Right lobe of liver (tissue), 4 donors: ENCODE measurements at regions not wholly inside any gene's neighbourhood (a gene's known extent, or its start where the extent isn't known, plus 50 kb on each side); places are given as distances from the start of the nearest gene placed in this dataset.

Experiments used
- CTCF ChIP-seq, 4 donors: fragments of 200-600 bp in 3 of 4; fragments of 450-650 bp in 1 of 4; IDR thresholded peaks; one replicate each; pipeline versions ENCODE4 v1.5.1 to v1.8.0; 2016 to 2022; ENCODE audit warnings: antibody characterized with exemption in 4 of 4, mild to moderate bottlenecking in 2 of 4
- POLR2A ChIP-seq: fragments of 450-650 bp; IDR thresholded peaks from one replicate; pipeline ENCODE4 v1.6.1; 2017; ENCODE audit warnings: antibody characterized with exemption, mild to moderate bottlenecking
- donor health status: DM: no; HTN: no; CAD: no.
- donor health status: DM: no; HTN: no; CAD: no.
- donor health status: DM: no; HTN: yes; CAD: no.

GRCh38 chr4:107312366-107312765 is 276.3 kb upstream of the DKK2 start:
- TF ChIP-seq POLR2A (no peak), CTCF (IDR thresholded peaks at IDR 0.05) (no peak)
